Spleen (tissue), 11 donors: ENCODE measurements at regions not wholly inside any gene's neighbourhood (a gene's known extent, or its start where the extent isn't known, plus 50 kb on each side); places are given as distances from the start of the nearest gene placed in this dataset.

Source experiments
- DNase-seq: peaks from one replicate; pipeline ENCODE4 v3.0.0-alpha.2; 2020
- H3K27ac ChIP-seq, 8 donors: fragments of 200-600 bp; sonication (generic) in 7 of 8; 1 replicate in 4 of 8; 2 replicates in 4 of 8; pipeline versions ENCODE4 v1.5.0 to v1.8.0; 2016 to 2021; ENCODE audit warnings: inconsistent platforms in 4 of 8, mild to moderate bottlenecking in 4 of 8, moderate library complexity in 1 of 8
- H3K27me3 ChIP-seq, 7 donors: fragments of 200-600 bp; sonication (generic) in 6 of 7; replicated peaks in 1 of 7; 1 replicate in 4 of 7; 2 replicates in 3 of 7; pipeline versions ENCODE4 v1.5.0 to v1.8.0; 2016 to 2021; ENCODE audit warnings: inconsistent platforms in 3 of 7, mild to moderate bottlenecking in 1 of 7
- H3K36me3 ChIP-seq, 6 donors: fragments of 200-600 bp; sonication (generic) in 5 of 6; 1 replicate in 4 of 6; 2 replicates in 2 of 6; pipeline versions ENCODE4 v1.5.0 to v1.8.0; 2016 to 2021; ENCODE audit warnings: inconsistent platforms in 2 of 6
- H3K4me1 ChIP-seq, 6 donors: fragments of 200-600 bp; sonication (generic) in 5 of 6; 1 replicate in 3 of 6; 2 replicates in 3 of 6; pipeline versions ENCODE4 v1.5.0 to v1.8.0; 2016 to 2021; ENCODE audit warnings: inconsistent platforms in 3 of 6
- H3K4me3 ChIP-seq, 8 donors: fragments of 200-600 bp; sonication (generic) in 7 of 8; 1 replicate in 4 of 8; 2 replicates in 4 of 8; pipeline versions ENCODE4 v1.5.0 to v1.8.0; 2016 to 2021; ENCODE audit warnings: inconsistent platforms in 4 of 8, mild to moderate bottlenecking in 4 of 8, moderate library complexity in 2 of 8
- H3K9me3 ChIP-seq, 8 donors: fragments of 200-600 bp; sonication (generic) in 7 of 8; 1 replicate in 4 of 8; 2 replicates in 4 of 8; pipeline versions ENCODE4 v1.5.0 to v1.8.0; 2016 to 2021; ENCODE audit warnings: inconsistent platforms in 4 of 8
- CTCF ChIP-seq, 11 experiments: fragments of 200-600 bp in 7 of 11; fragments of 450-650 bp in 4 of 11; sonication (generic) in 4 of 11; IDR thresholded peaks in 8 of 11; conservative IDR thresholded peaks in 3 of 11; 1 replicate in 7 of 11; 2 replicates in 4 of 11; pipeline versions ENCODE4 v1.4.0 to v1.8.0; 2016 to 2021; ENCODE audit warnings: antibody characterized with exemption in 11 of 11, inconsistent platforms in 4 of 11, mild to moderate bottlenecking in 1 of 11
- POLR2A ChIP-seq, 3 donors: fragments of 450-650 bp; IDR thresholded peaks; one replicate each; pipeline ENCODE4 v1.5.1; 2017; ENCODE audit warnings: antibody characterized with exemption in 3 of 3, mild to moderate bottlenecking in 1 of 3
- POLR2AphosphoS5 ChIP-seq, 3 donors: sonication (generic); formaldehyde crosslinking; IDR thresholded peaks; one replicate each; pipeline ENCODE4 v1.5.1; 2017; ENCODE audit warnings: antibody characterized with exemption in 3 of 3
- WGBS, 5 donors: extraction: QIAGEN DNeasy Blood & Tissue Kit in 3 of 5; methylation state at CpG; one replicate each; pipeline versions ENCODE4 v1.1.5 to v1.1.7; 2013 to 2018; 5-methylcytosine and 5-hydroxymethylcytosine counted together
- intact Hi-C: fragments of 100-400 bp; cut with DNase I; formaldehyde crosslinking; loops from one replicate; pipeline ENCODE4 v1.15.0; 2023; ENCODE audit warnings: low total_unique reads
- donor health status: healthy with polysubstance abuse.
- donor health status: DM: no; HTN: no; CAD: no; lungs with moderate emphysema.
- donor health status: DM: no; HTN: no; CAD: no.
- donor health status: Bipolar disorder and iron deficiency.
- donor health status: healthy.
- donor health status: DM: no; HTN: no; CAD: no.
- donor health status: DM: yes; HTN: yes; CAD: no.

GRCh38 chr1:67536957-67537666 is 106.9 kb upstream of the SERBP1 start:
- no peak for TF ChIP-seq POLR2A (IDR thresholded peaks at IDR 0.05)
- intact Hi-C loops = no loop called here
- no peak overlapping the region for H3K27ac ChIP-seq
- no peak for DNase-seq
- WGBS, 5 donors = 85 to 96% (median 87%) methylated on average over 9 of the region's 9 CpGs
- H3K4me1 ChIP-seq = peaks cover 0 to 10% (median 0%) of the 10 kb centered on the region in 6 donors
- H3K36me3 ChIP-seq = no peaks in the 10 kb centered on the region
- no peaks in the 10 kb centered on the region for H3K9me3 ChIP-seq
- no peak overlapping the region for H3K4me3 ChIP-seq
- peaks cover 0 to 5% (median 0%) of the 10 kb centered on the region in 7 donors for H3K27me3 ChIP-seq

GRCh38 chr1:67537667-67538018 is 107.4 kb upstream of the SERBP1 start:
- no peak for DNase-seq
- 81 to 92% (median 87%) methylated on average over 6 of the region's 6 CpGs for WGBS, 5 donors
- intact Hi-C loops = no loop called here
- Histone ChIP-seq H3K4me3 (no peak overlapping the region), H3K4me1 (peaks cover 0 to 10% (median 0%) of the 10 kb centered on the region in 6 donors), H3K27me3 (peaks cover 0 to 5% (median 0%) of the 10 kb centered on the region in 7 donors), H3K27ac (no peak overlapping the region), H3K9me3 (no peaks in the 10 kb centered on the region), H3K36me3 (no peaks in the 10 kb centered on the region)
- no peak for TF ChIP-seq CTCF (IDR thresholded peaks at IDR 0.05 in 8 of 11, conservative IDR thresholded peaks at IDR 0.05 in 3 of 11)

GRCh38 chr1:67540025-67540732 is 110.0 kb upstream of the SERBP1 start:
- intact Hi-C loops = no loop called here
- H3K27ac ChIP-seq = no peak overlapping the region
- peaks cover 0 to 5% (median 0%) of the 10 kb centered on the region in 7 donors for H3K27me3 ChIP-seq
- H3K9me3 ChIP-seq = no peaks in the 10 kb centered on the region
- no peak overlapping the region for H3K4me3 ChIP-seq
- H3K36me3 ChIP-seq = no peaks in the 10 kb centered on the region
- TF ChIP-seq POLR2AphosphoS5 (IDR thresholded peaks at IDR 0.05) = no peak
- no peak for TF ChIP-seq CTCF (IDR thresholded peaks at IDR 0.05 in 8 of 11, conservative IDR thresholded peaks at IDR 0.05 in 3 of 11)
- TF ChIP-seq POLR2A (IDR thresholded peaks at IDR 0.05) = no peak
- peaks cover 0 to 9% (median 0%) of the 10 kb centered on the region in 6 donors for H3K4me1 ChIP-seq
- WGBS, 5 donors = 89 to 97% (median 93%) methylated on average over 9 of the region's 9 CpGs
- no peak for DNase-seq

- Histone ChIP-seq H3K4me1 (peaks cover 0 to 3% (median 0%) of the 10 kb centered on the region in 6 donors), H3K27me3 (peaks cover 0 to 3% (median 0%) of the 10 kb centered on the region in 7 donors), H3K4me3 (no peak overlapping the region), H3K27ac (no peak overlapping the region), H3K36me3 (no peaks in the 10 kb centered on the region), H3K9me3 (no peaks in the 10 kb centered on the region)
- WGBS, 5 donors = 76 to 92% (median 82%) methylated on average over 1 of the region's 1 CpG
- intact Hi-C loops = no loop called here
- no peak for TF ChIP-seq CTCF (IDR thresholded peaks at IDR 0.05 in 8 of 11, conservative IDR thresholded peaks at IDR 0.05 in 3 of 11)
- TF ChIP-seq POLR2AphosphoS5 (IDR thresholded peaks at IDR 0.05) = no peak
- no peak for TF ChIP-seq POLR2A (IDR thresholded peaks at IDR 0.05)
- no peak for DNase-seq
These were observed 110.5 kb upstream of the SERBP1 start for GRCh38 chr1:67540733-67541125.
